Fibroblast of lung (primary cell): ENCODE measurements at regions not wholly inside any gene's neighbourhood (a gene's known extent, or its start where the extent isn't known, plus 50 kb on each side); places are given as distances from the start of the nearest gene placed in this dataset.

Experiments
- CTCF ChIP-seq, 2 donors: IDR thresholded peaks in 1 of 2; conservative IDR thresholded peaks in 1 of 2; 1 replicate in 1 of 2; 2 replicates in 1 of 2; pipeline ENCODE4 v1.5.1; 2011 to 2012; ENCODE audit warnings: low read length in 2 of 2, control low read depth in 1 of 2, inconsistent platforms in 1 of 2, low read depth in 1 of 2, mild to moderate bottlenecking in 1 of 2
- EZH2 ChIP-seq: IDR thresholded peaks from 2 replicates; pipeline ENCODE4 v1.5.1; 2012; ENCODE audit warnings: low read length, control low read depth, mild to moderate bottlenecking; ENCODE audit errors: missing control alignments

- no peak for TF ChIP-seq EZH2
- TF ChIP-seq CTCF (conservative IDR thresholded peaks at IDR 0.05 in 1 of 2, IDR thresholded peaks at IDR 0.05 in 1 of 2; ENCODE audit: low read depth in 1 of 2, low read length in 2 of 2) = no peak
These were observed 170.9 kb downstream of the IL15 start for GRCh38 chr4:141807103-141807891.
